Kidney (tissue), 13 donors: ENCODE measurements at regions not wholly inside any gene's neighbourhood (a gene's known extent, or its start where the extent isn't known, plus 50 kb on each side); places are given as distances from the start of the nearest gene placed in this dataset.

Experiments
- DNase-seq, 5 donors: peaks; one replicate each; pipeline ENCODE4 v3.0.0-alpha.2; 2013 to 2020
- FAIRE-seq: peaks from 2 replicates; lab custom pipeline; 2012; peaks lifted over from hg19 to GRCh38; lab: Jason Lieb, UNC
- H3K27ac ChIP-seq, 2 donors: one replicate each; pipeline ENCODE4 v1.7.0; 2013; ENCODE audit warnings: low read depth in 2 of 2, low read length in 2 of 2, inconsistent platforms in 1 of 2
- H3K27me3 ChIP-seq: one replicate; pipeline ENCODE4 v1.7.1; 2013; ENCODE audit warnings: low read length, inconsistent platforms; ENCODE audit not compliant: control insufficient read depth, insufficient read depth
- H3K36me3 ChIP-seq, 3 donors: one replicate each; pipeline versions ENCODE4 v1.7.0 to v1.7.1; 2013; ENCODE audit warnings: low read length in 3 of 3, control low read depth in 1 of 3, inconsistent platforms in 1 of 3; ENCODE audit not compliant: insufficient read depth in 3 of 3, control insufficient read depth in 2 of 3
- H3K4me1 ChIP-seq, 3 donors: one replicate each; pipeline versions ENCODE4 v1.7.0 to v1.7.1; 2013; ENCODE audit warnings: low read length in 3 of 3, inconsistent platforms in 1 of 3, low read depth in 1 of 3; ENCODE audit not compliant: control insufficient read depth in 2 of 3, insufficient read depth in 2 of 3
- H3K4me3 ChIP-seq, 3 donors: one replicate each; pipeline versions ENCODE4 v1.7.0 to v1.8.1; 2013; ENCODE audit warnings: low read length in 3 of 3, control low read depth in 1 of 3, inconsistent platforms in 1 of 3
- H3K9ac ChIP-seq, 3 donors: one replicate each; pipeline versions ENCODE4 v1.7.0 to v1.7.1; 2013; ENCODE audit warnings: low read length in 3 of 3, control low read depth in 1 of 3, inconsistent platforms in 1 of 3
- H3K9me3 ChIP-seq, 3 donors: one replicate each; pipeline versions ENCODE4 v1.7.0 to v1.7.1; 2013; ENCODE audit warnings: low read length in 3 of 3, control low read depth in 1 of 3, inconsistent platforms in 1 of 3; ENCODE audit not compliant: control insufficient read depth in 2 of 3, insufficient read depth in 1 of 3
- CTCF ChIP-seq: IDR thresholded peaks from 3 replicates; pipeline ENCODE4 v1.5.1; 2012; ENCODE audit warnings: mild to moderate bottlenecking, moderate library complexity, borderline replicate concordance; ENCODE audit not compliant: insufficient read depth; ENCODE audit errors: extremely low read depth
- intact Hi-C: fragments of 100-400 bp; cut with DNase I; formaldehyde crosslinking; loops from one replicate; pipeline ENCODE4 v1.11.1; 2022
- donor health status: control.
- donor health status: control.
- donor health status: control.
- donor health status: control.
- donor health status: control.
- donor health status: DM: yes; HTN: yes; CAD: no.
- donor health status: Normal renal cell carcinoma (clear cell type).

- no peak overlapping the region for H3K9ac ChIP-seq
- no peaks in the 10 kb centered on the region for H3K9me3 ChIP-seq
- intact Hi-C loops: no loop called here
- H3K4me3 ChIP-seq: no peak overlapping the region
- TF ChIP-seq CTCF: no peak
- H3K27ac ChIP-seq: no peak overlapping the region
- no peaks in the 10 kb centered on the region for H3K27me3 ChIP-seq
- FAIRE-seq (no peak), DNase-seq (no peak)
- no peaks in the 10 kb centered on the region for H3K4me1 ChIP-seq
- no peaks in the 10 kb centered on the region for H3K36me3 ChIP-seq
Observed at GRCh38 chr11:130555251-130555841, 106.9 kb downstream of the ADAMTS15 start.

GRCh38 chr11:130560000-130560780 lies 111.7 kb downstream of the ADAMTS15 start:
- intact Hi-C loops: no loop called here
- no peak for TF ChIP-seq CTCF
- H3K36me3 ChIP-seq: no peaks in the 10 kb centered on the region
- H3K9me3 ChIP-seq: no peaks in the 10 kb centered on the region
- H3K4me1 ChIP-seq: no peaks in the 10 kb centered on the region
- DNase-seq (peak in 1 of 5 donors; percentile 21), FAIRE-seq (no peak)
- H3K4me3 ChIP-seq: no peak overlapping the region
- no peaks in the 10 kb centered on the region for H3K27me3 ChIP-seq
- no peak overlapping the region for H3K9ac ChIP-seq
- H3K27ac ChIP-seq: no peak overlapping the region

GRCh38 chr11:130560781-130561109 lies 112.3 kb downstream of the ADAMTS15 start:
- FAIRE-seq: no peak
- Histone ChIP-seq H3K9me3 (no peaks in the 10 kb centered on the region), H3K4me1 (no peaks in the 10 kb centered on the region), H3K27ac (no peak overlapping the region), H3K9ac (no peak overlapping the region), H3K4me3 (no peak overlapping the region), H3K27me3 (no peaks in the 10 kb centered on the region), H3K36me3 (no peaks in the 10 kb centered on the region)
- intact Hi-C loops: no loop called here
- no peak for TF ChIP-seq CTCF
- DNase-seq: no peak
